GM18858 (cell line): ENCODE measurements at regions not wholly inside any gene's neighbourhood (a gene's known extent, or its start where the extent isn't known, plus 50 kb on each side); places are given as distances from the start of the nearest gene placed in this dataset.

Experiments used
- ATAC-seq: cut with Tn5 transposase; IDR thresholded peaks from one replicate; pipeline ENCODE4 v1.9.1; 2021; ENCODE audit not compliant: unreplicated experiment

GRCh38 chr13:31895691-31896090, 135.9 kb upstream of the FRY start:
- no peak for ATAC-seq

DNA sequence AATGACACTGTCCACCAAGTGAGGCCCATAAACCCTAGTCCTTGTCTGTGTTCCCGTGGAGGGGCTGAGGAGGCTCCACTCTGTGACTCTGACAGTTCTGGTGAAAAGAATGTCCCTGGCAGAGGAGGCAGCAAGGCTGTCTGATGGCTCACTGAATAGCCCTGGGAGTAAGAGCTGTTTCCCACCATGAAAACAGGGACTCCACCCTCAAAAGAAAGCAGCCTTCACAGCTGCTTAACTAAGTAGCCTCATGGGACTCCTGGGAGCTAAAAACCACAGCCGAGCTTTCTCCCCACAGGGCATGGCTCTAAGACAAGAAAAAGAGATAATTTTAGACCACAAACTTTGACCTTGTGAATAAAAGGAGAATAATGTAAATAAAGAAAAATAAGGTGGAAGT, 135.1 kb upstream of the FRY start:
- ATAC-seq, result peak; percentile 33

DNA sequence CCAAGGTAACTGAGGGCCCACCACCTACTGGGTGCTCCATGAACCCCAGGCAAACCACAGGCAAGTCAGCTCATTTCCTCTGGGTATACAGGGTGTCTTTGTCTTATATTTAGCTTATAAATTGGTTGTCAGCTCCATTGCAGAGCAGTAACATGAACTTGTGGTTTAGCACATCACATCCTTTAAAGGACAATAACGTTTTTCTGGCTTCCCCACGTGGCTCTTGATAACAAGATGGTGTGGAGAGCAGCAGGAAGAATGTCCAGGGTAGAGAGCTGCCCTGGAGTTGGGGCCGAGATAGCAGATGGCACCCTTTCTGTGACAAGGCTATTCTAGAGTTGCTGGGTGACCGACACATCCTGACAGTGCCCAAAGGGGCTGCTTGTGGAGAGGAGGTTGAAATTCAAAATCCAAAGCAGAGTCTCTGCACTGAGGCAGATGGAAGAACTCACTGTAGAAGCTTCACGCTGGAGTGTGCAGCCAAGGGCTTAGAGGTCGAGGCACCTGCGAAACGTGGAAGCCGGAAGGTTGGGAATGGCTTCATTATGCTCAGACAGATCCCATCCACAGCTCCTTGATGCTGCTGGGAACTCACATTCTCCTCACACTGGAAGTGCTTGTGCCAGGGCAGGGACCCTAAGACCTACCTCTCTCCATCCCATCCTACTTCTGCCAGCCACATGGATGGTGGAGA, 133.0 kb upstream of the FRY start:
- ATAC-seq, result no peak

DNA sequence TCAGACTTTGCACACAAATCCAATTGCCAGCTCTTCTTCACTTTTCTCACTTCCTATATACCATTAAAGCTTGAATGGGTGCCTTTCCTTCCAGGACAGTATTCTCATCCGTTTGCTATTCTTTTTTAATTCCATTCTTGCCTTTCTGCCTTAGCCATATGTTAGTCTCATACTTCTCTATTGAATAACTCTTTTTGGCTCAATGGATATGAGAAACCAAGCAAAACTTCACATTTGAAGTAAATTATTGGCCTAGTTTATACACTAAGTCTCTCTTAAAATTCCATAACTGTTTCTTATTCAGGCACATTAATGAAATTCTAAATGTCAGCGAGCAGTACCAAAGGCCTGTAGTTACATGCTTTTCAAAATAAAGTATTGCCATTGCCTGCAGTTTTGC, 129.6 kb upstream of the FRY start:
- ATAC-seq, result no peak

GRCh38 chr13:31903111-31903815, 128.3 kb upstream of the FRY start:
- ATAC-seq, result no peak

- ATAC-seq, result no peak
These were observed 126.4 kb upstream of the FRY start for GRCh38 chr13:31904941-31905824.

- ATAC-seq, result no peak
These were observed 125.6 kb upstream of the FRY start for GRCh38 chr13:31905961-31906360.

DNA sequence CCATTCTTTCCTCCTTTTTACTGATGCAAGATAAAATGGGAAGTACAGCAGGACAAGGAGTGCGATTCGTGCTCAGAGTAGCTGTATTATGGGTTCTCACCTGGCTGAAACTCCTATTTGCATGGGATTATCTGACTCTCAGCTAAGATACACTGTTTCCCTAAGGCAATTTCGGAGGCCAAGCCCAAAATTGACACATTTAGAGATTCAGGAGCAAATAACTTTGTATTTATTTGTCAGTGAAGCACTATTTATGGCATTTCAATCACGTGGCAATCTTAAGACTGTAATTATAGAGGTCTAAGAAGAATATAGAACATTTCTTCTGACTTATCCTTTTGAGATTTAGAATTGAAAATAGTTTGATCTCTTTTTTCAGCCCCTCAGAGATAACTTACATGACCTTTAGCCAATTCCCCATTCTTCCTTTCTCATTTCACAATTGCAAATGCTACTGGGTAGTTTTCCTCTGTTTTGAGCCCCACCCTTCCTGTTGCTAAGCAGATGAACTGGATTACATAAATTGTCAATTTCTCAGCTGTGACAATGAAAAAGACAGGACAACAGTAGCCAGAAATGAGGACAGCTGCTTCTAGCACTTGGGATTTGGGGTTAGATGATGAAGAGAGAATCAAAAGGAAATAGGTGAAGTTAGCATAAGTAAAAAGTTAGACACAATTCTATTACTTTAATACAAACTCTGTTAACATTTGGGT, 122.7 kb upstream of the FRY start:
- no peak for ATAC-seq

DNA sequence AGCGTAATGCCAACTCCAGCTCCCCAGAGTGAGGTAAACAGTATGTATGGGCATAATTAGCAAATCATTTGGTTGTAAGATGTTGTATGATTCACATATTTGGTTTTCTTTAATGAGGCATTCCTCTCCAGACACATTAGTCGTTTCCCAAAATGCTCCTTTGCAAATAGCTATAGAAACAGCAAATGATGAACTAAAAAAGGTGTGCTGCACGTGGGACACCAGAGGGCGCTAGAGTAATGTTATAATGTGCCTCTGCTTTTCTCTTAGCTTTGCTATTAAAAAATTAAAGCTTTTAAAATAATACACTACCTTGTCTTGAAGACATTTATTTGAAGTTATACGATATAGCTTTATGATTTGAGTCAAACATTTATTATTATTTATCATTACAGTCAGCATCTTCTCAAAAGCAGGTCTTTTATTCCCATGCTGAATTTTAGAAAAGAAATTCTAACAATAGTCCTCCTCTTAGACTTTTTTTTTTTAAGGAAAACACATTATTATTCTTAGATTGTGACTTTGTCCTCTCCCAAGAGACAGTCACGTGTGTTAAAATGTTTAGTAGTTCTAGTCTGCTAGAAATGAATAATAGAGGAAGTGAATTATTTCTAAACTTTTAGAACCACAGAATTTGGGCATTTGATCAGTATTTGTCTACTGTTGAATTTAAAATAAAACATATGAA, 121.6 kb upstream of the FRY start:
- no peak for ATAC-seq

DNA sequence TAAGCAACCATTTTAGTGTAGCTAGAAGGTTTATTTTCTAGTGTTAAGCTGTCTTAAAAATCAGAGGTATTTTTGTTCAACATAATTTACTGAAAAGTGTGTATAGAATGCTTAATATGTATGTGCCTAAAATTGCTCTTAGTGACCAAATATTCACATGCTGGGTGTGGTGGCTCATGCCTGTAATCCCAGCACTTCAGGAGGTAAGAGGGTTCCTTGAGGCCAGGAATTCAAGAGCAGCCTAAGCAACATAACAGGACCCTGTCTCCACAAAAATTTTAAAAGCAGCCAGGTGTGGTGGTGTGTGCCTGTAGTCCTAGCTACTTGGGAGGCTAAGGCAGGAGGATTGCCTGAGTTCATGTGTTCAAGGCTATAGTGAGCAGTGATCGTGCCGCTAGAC, 120.9 kb upstream of the FRY start:
- ATAC-seq, result no peak

GRCh38 chr13:31912647-31913401, 118.8 kb upstream of the FRY start:
- ATAC-seq, result no peak

DNA sequence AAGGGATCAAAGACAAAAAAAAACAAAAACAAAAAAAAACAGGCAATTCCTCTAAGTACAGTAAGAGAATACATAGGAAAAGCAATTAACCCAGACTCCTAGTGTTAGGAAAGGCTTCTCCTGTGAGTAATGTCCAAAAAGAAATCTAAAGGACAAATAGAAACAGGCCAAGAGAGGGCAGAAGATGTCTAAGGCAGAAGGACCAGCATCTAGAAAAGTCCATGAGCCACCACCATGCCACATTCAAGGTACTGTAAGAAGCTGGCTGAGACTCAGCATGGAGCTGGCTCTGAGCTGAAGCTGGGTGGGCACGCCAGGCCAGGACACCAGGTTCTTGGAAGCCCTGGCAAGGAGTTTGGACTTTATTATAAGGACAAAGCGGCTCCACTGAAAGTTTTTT, 118.1 kb upstream of the FRY start:
- ATAC-seq, result no peak

DNA sequence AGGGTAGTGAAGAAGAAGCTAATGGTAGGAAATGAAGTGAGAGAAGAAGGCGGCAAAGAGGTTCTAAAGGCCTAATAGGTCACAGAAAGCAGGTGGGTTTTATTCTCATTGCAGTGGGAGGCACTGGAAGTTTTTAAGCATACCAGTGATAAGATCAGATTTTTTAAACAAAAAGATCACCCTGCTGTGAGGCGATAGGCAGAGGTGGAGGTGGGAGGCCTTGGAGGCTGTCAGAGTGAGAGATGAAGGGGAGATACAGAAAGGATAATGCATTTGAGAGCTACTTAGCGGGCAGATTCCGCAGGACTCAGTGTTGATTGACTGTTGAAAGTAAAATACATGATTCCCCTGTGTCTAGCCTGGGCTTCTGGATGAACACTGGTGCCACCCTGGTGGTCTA, 116.7 kb upstream of the FRY start:
- no peak for ATAC-seq

- ATAC-seq, result no peak
These were observed 112.9 kb upstream of the FRY start for GRCh38 chr13:31918707-31919106.

- ATAC-seq, result no peak
These were observed 112.3 kb upstream of the FRY start for GRCh38 chr13:31919241-31919640.

DNA sequence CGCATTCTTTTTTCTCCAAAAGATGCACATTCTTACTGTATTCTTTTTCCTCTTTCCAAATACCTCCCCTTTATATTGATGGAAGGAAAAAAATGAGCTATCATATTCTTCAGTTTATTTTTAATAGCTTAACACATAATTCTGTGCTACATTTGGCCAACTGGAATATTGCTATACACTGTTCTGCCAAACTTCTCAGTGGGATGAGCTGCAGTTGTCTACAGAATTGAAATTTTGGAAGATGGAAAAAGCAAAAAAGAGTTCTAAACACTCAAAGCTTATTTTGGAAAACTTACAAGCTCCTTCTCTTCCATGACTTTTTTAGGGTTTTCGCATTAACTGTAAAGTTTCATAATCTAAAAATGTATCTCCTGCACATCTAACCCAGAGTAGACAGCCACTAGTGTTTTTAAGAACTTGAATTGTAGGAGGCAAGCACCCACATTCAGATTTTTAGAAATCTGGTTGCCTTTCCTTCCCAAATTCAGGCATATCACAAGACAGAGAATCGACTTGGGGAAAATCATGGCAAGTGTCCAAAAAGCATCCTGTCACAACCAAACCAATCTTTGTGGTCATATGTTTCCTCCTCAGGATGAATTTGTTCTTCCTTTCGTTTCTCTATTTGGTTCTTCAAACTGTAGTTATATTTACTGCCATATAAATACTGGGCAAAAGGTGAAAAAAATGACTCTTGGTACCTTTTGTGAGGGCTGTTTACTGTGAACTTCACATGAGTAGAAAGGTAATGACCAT, 111.4 kb upstream of the FRY start:
- peak; percentile 62 for ATAC-seq

GRCh38 chr13:31920727-31921100, 110.9 kb upstream of the FRY start:
- peak; percentile 16 for ATAC-seq

- no peak for ATAC-seq
These were observed 108.8 kb upstream of the FRY start for GRCh38 chr13:31922724-31923123.

- no peak for ATAC-seq
These were observed 108.3 kb upstream of the FRY start for GRCh38 chr13:31923134-31923763.
